ENCODE measurements at regions not wholly inside any gene's neighbourhood (a gene's known extent, or its start where the extent isn't known, plus 50 kb on each side); places are given as distances from the start of the nearest gene placed in this dataset.

DNA sequence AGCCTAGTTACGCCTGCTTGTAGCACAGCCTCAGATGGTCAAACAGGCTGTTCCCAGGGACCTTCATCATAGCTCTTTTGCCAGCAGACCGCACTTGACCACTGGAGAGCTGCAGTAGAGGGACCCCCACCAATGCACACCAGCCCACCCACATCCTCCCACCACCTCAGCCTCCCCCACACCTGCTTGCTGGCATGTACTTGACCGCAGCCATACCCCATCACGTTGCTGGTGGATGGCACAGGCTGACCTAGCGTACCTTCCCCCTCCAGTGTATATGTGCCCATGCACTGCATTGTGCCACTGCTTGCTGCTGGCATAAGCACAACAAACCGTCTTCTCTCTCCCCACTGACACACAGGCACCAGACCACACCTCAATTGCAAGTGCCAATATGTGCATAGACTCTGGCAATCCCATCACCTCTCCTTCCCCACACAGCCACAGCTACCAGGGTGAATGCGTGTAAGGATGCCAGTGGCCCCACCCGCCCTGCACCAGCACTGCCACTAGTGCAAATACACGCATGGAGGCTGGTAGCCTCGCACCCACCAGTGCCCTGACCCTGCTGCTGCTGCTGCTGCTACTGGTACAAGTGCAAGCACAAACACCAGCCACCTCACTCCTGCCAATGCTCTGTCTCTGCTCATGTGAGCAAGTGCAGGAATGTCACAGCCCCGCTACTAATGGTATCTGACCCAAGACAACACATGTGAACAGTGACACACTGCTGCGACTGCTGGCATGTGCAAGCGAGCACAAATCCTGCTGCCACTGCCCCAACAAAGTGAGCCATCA, 1377.6 kb downstream of the CDH11 start:
- DNase-seq = no peak

DNA sequence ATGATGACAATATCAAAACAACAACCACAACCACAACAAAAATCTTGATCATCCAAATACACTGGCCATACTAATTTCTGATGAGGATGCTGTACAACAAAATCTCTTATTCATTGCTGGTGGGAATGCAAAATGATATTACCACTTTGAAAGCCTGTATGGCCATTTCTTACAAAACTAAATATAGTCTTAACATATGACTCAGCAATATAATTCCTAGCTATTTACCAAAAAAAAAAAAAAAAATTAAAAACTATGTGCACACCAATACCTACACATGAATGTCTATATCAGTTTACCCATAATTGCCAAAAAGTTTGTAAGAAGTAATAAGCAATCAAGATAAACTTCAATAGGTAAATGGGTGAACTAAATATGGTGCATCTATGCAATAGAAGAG, 1379.7 kb downstream of the CDH11 start:
- DNase-seq = no peak

DNA sequence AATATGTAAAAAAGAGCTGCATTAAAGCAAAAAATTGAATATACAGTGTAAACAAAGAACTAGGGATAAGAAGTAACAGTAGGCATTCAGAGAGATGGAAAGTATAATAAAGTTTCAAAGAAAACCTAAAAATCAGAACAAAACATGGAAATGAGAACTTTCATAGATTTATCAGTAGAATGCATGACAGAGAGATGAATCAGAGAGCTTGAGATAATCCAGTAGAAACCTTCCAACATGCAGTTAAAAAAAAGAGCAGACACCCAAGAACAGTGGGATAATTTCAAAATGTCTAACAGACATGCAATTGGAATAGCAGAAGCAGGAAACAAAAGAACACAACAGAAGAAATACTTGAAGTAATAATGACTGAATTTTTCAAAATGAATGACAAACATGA, 1384.2 kb downstream of the CDH11 start:
- no peak for DNase-seq

DNA sequence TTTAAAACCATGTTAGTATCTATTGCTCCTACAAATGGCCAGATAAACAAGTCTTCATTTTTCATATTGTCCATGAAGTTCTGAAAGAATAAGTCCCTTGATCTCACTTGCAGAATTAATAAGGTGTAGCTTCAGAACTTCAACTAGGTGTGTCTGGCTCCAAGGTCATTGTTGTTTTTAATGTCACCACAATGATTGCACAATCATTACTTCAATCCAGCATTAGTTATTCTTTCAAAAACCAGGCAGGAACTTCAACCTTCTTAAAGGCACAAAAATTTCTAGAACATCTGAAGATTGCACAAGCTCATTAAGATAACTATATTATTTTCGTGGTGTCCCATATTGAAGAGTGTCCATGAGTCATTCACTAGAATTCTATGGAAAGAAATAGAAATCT, 1386.4 kb downstream of the CDH11 start:
- DNase-seq = no peak

DNA sequence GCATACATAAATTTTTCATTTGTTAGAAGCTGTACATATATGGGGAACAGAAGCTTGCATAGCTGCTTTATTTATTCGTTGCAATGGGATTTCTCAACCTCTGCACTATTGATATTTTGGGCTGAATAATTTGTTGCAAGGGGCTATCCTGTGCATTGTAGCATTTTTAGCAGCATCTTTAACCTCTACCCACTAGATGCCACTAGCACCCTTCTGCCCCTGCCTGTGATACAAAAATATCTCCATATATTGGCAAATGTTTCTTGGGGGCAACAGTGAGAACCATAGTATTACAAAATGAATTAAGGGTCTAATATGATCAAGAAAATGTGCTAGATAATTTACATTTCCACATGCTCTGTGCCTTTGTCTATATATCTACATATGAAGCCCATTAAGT, 1401.0 kb downstream of the CDH11 start:
- no peak for DNase-seq

DNA sequence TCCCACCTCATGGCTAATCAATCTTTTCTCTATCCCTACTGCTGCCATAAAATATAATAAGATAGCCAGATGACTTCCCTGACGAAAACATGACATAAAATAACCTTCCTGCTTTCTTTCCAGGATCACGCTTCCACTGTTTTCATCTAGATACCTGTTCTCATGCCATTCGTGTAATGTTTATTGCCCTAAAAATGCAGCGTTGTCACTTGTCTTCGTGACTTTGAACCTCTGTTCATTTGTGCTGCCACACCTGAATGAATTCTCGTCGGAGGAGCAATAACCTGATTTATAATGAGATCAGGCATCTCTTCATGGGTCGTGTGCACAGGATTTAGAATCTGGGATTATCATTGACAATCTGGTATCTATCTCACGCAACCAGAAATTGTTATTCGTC, 1401.9 kb downstream of the CDH11 start:
- DNase-seq = no peak

DNA sequence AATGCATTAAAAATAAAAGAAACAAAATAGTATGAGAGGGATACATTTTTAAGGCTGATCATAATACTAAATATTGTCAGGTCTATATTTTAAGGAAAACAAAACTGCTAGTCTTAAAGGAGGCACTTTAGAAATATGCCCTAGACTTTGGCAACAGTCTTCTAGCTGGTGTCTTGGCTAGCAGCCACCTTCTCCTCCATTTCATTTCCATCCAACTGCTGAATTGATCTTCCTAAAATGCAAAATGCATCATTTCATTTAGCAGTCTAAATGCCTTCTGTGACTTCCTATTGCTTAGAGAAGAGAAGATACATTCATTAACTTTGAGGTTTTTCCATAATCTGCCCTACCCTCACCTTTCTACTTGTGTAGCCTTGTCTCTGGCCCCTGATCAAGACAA, 1404.1 kb downstream of the CDH11 start:
- no peak for DNase-seq

DNA sequence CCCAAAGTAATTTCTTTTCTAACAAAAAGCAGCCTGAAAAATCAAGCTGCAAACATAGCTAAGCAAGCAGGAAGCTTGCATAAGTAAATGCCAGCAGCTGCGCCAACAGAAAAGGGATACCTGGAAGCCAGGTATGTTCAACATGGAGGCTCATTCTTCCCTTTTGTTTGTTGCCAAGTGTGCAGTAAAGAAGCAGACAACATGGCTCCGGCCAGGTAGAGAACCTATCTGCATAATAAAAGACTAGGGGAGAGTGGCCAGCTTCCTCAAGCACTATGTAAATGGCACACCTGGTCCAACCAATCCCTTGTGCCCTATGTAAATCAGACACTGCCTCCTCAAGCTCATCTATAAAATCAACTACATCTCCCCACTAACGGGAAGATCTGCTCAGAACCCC, 1407.0 kb downstream of the CDH11 start:
- no peak for DNase-seq

DNA sequence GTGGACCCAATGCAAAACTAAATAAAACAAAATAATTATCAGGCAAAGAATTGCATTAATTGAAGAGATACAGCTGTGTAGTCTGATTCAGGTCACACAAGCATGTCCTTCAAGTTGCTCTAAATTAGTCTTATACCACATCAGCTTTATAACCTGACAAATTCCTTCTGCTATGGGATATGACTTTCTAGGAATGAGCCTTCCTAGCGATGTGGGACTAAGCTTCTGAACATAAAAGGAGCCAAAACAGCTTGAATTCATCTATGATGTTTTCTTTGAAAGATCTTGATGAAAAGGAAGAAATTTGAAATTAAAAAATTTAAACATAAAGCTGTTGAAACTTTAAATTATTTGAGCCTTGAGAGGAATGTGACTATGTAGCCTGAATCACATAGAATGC, 1409.1 kb downstream of the CDH11 start:
- no peak for DNase-seq

DNA sequence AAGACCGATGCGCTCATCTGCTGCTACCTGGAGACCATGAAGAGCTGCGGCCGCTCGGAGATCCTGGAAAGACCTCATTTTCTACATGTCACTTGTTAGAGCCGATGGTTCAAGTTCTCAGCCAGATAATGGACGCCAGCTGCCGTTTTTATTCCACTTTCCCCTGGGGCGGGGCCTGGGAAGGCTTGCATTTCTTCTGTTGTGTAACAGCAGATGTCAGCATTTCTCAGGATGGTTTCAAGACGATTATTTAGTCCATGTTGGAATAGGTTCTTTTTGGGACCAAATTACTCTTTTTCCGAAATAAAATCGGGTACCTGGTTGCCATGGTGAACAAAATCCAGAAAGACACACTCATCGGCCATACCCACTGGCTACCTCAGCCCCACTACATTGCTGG, 1418.3 kb downstream of the CDH11 start:
- no peak for DNase-seq

DNA sequence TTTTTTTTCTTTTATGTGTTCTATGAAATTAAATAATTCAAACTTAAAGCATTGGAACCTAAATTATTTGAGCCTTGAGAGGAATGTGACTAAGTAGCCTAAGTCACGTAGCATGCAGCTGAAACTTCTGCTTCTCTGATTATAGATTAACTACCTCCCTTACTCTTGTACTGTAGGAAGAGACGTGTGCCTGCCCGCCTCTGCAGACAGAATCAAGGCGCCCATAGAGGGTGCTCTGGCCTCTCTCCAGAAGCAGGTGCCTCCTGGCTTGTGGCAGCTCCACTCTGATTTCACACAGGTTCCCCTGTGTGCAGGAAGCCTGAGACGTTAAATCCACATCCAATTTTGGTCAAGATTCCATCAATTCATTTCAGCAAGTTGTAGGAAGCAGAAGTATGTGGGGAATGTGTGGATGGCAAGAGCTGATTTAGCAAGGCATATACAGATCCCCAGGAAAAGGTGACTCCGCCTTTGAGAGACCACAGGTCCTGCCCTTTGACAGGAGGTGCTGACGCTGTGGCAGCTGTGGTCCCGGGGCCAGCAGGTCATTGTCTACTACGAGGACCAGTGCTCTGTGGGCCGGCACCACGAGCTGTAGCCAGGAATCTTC, 1418.8 kb downstream of the CDH11 start:
- DNase-seq = no peak

DNA sequence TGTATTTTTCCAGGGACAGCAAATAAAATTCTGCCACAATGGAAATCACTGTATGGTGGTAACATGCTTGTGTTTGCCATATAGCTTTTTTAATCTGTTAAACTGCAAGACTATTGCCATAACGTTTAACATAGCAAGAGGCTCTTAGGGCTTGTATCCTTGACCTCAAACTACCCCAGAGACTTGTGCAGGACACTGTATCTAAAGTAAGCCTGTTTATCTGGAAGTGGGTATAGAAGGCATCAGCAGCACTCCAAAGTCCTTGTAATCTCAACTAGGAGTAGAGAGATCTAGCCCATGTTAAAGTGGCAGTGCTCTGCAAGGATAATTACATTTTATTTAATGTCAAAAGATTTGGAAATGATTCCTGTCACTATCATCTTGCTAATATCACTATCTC, 1424.1 kb downstream of the CDH11 start:
- no peak for DNase-seq

DNA sequence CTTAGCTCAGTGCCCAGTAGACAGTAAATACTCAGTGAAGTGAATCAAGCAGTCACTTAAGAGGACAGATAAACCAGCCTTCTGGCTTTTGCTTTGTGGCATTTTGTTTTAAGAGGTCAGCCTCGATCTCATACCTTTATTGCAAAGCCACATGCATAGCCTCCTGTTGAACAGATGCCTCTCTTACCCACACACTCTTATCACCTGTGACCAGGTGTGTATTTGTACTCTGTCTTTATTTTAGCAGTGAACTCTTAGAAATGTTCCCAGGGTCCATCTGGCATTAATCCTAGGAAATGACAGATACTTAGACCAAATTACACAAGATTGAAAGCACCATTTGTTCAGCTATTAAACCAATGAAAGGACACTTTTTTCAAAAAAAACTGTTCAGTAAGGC, 1426.5 kb downstream of the CDH11 start:
- no peak for DNase-seq

DNA sequence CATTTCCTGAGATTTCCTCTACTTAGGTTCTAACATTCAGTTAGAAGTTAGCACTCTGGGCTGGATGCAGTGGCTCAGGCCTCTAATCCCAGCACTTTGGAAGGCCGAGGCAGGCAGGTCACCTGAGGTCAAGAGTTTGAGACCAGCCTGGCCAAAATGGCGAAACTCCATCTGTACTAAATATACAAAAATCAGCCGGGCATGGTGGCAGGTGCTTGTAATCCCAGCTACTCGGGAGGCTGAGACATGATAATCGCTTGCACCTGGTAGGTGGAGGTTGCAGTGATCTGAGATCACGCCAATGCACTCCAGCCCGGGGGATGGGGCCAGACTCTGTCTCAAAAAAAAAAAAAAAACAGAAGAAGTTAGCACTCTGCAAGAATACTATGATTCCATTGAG, 1430.9 kb downstream of the CDH11 start:
- DNase-seq = no peak

DNA sequence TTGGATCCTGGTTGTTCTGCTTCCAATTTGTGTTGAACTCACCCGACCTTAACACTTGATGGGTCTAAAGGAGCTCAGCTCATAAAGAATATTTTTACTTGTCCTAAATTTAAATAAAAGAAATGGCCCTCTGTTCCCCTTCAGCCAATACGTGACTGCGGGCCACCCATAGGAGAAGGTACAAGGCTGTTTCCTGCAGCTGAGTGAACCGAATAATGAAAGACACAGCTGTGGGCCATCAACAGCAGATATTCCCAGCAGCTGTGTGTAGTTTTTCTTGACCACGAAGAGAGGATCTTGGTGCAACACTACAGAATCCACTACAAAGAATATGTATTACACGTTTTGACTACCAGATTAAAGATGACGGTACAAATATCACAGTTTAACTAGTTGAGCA, 1431.6 kb downstream of the CDH11 start:
- no peak for DNase-seq

DNA sequence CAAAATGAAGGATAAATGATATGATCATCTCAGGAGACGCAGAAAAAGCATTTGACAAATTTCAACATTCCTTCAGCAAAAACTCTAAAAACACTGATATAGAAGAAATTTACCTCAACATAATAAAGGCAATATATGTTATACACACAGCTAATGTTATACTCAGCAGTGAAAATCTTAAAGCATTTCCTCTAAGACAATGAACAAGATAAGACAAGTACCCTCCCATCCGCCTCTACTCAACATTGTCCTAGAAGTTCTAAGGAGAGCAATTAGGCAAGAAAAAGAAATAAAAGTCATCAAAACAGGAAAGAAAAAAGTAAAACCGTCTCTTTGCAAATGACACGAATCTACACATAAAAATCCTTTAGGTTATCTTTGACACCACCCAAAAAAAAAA, 1432.8 kb downstream of the CDH11 start:
- DNase-seq = no peak

DNA sequence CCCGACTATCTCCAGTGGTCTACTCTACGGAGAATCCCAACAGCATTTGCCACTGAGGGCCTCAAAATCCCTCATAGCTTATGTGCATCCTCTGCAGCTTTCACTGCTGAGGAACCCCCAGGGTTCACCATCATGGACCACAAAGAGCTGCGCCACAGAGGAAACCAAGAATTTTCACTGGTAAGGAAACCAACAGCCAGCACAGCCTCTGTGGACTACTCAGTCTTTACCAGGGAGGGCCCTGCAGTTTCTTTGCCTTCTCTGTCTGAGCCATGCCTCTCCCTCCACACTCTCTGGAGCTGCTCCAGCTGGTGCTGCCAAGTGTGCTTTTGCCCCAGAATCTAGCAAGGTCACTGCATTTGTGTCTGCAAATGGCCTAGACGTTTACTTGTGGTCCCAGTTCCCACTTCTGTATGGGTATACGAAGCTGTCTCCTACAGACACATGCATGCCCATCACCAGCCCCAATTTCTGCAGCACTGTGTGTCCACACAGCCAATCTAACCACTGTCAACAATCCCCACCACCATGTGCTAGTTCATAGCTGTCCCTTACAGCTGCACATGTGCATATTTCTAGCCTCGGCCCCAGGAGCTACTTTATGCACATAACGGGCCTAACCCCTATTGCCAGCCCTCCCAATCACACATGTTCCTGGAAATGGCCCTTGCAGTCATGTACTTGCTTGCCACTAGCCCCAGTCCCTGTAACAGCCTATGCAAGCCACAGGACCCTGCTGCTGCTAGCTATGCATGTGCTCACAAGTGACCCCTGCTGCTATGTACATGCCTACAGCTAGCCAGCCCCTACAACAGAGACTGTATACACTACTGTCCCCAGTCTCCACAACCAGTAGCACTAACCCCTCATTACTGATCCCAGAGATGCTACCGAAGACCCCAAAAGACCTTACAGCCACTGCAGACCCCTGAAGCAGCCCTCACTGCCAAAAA, 1437.4 kb downstream of the CDH11 start:
- no peak for DNase-seq

DNA sequence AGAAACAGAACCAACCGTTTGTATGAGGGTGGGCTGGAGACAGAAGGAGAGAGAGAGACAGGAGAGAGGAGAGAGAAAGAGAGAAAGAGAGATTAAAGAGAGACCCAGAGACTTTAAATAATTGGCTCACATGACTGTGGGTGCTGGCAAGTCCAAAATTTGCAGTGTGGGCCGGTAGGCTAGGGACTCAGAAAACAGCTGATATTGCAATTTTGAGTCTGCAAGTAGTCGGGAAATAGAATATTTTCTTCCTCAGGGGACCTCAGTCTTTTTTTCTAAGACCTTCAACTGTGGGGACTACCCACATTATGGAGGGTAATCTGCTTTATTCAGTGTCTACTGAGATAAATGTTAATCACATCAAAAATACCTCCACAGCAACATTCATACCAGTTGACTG, 1439.0 kb downstream of the CDH11 start:
- no peak for DNase-seq

DNA sequence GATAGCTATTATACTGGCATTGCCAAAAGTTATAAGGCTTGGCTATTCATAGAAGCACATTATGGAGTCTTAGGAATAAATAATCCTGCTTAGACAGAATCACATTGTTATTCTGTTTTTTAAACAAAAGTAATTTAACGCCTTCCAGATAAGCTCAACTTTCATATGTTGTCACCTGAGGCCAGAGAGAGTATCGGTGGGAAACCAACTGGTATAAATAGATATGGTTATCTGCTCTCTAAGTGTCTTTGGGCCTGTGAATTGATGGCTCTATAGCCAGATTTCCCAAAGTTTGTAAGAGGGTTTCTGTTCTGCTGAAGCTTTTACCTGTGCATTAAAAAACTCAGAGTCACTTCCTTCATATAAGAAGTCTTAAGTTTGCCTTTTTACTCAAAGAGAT, 1449.4 kb downstream of the CDH11 start:
- DNase-seq = no peak

DNA sequence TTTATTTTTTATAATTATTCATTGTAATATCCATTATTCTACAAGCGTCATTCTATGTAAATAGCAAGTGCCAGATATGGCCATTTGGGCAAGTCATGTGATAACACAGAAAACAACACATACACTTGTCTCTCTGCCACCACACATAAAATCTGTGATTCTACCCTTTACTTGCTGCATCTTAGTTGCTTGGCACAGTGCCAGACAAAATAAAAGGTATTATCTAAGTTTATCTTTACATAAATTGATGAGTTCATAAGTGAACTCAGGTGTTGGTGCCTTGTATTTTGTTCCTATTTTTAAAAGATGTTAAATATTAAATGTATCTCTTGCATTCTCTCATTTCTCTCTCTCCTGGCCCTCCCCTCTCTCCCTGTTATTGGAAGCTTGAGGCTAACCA, 1458.7 kb downstream of the CDH11 start:
- DNase-seq = no peak

DNA sequence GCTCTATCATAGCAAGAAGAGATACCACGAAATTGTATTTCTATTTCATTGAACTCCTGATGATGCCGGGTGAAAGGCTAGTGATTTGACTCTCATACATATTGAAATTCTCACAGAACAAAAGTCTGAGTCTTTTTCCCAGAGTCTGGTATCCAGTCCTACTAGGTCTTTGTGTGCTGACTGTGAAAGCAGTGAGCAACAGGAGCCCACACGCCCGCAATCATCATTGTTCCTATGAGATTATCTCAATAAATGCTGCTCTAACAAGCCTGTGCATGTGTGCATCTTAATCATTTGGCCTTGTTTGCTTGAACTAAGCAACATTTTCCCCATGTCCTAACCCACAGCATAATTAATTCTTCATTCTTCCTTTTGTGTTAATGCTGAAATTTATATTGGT, 1466.0 kb downstream of the CDH11 start:
- no peak for DNase-seq

DNA sequence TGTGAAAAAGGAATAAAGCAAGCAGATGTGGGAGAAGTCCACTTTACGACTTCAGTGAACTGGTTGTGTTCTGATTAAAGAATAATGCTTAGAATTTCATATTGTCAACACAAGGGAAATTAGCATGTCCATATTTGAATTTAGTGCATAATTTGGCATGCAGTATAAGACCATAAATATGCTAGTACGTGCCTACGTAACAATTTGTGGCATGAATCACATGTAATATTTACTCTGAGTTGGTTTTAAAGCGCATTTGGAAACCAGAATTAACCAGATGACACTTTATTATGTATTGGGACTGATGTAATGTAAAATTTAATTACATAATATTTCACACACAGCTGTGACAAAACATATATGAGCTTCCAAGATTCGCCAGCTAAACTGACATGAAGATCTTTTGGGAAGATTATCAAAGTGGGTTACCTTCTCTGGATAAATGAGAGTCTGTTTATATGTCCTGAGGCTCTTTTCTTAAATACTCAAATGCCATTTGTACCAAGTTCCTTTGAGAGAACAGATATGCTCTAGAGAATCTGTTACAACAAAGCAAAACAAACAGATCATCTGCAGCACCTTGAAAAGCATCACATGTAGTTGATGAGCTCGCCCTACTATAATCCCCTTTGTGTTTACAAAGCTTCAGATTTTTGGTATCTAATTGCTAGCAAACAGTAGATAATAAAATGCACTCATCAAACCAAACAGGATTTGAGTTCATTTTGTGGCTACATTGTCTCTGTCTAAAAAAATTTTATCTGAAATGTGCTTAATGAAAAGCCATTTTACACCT, 1468.6 kb downstream of the CDH11 start:
- no peak for DNase-seq

DNA sequence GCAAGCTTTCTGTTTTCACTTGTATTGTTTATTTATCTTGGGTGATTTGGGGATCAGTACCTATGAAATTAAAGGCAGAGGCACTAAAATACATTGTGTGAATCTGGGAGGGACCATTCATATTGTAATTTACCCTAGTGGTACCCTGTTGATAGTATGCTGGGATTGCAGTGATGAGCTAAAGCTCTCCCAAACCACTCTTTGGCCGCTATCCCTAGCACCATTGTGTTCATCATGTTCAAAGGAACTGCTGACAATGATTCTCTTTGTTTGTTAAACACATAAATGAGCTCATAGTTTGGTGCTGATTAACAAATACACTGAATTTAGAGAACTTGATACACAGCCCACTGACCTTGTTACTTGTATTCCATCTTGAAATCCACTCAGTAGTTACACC, 1469.8 kb downstream of the CDH11 start:
- no peak for DNase-seq
